ENCODE measurements at regions not wholly inside any gene's neighbourhood (a gene's known extent, or its start where the extent isn't known, plus 50 kb on each side); places are given as distances from the start of the nearest gene placed in this dataset.

DNA sequence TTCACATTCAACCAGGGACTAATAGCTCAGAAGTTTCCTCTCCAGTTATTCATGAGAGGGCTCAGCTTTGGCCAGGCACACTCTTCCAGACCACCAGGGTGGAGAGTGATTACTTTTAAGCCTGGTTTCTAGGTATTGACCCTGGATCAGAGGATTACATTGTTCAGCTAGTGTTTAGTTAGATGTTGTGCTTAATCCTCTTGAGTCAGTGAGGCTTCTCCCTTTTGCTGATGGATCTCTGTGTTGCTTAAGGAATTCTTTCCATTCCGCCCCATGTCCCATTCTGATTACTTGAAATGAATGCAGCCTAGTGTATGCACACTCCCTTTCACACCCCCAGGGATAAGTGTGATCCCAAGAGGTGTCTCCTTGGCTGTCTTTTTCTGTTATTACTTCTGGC is 271.7 kb upstream of the ANO5 start:
- TF ChIP-seq, protein P1, sequence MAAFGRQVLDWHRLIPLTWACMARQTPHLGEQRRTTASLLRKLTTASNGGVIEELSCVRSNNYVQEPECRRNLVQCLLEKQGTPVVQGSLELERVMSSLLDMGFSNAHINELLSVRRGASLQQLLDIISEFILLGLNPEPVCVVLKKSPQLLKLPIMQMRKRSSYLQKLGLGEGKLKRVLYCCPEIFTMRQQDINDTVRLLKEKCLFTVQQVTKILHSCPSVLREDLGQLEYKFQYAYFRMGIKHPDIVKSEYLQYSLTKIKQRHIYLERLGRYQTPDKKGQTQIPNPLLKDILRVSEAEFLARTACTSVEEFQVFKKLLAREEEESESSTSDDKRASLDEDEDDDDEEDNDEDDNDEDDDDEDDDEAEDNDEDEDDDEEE (CRISPR knock-in tag; IDR thresholded peaks at IDR 0.05): no peak
- TF ChIP-seq, protein P2, sequence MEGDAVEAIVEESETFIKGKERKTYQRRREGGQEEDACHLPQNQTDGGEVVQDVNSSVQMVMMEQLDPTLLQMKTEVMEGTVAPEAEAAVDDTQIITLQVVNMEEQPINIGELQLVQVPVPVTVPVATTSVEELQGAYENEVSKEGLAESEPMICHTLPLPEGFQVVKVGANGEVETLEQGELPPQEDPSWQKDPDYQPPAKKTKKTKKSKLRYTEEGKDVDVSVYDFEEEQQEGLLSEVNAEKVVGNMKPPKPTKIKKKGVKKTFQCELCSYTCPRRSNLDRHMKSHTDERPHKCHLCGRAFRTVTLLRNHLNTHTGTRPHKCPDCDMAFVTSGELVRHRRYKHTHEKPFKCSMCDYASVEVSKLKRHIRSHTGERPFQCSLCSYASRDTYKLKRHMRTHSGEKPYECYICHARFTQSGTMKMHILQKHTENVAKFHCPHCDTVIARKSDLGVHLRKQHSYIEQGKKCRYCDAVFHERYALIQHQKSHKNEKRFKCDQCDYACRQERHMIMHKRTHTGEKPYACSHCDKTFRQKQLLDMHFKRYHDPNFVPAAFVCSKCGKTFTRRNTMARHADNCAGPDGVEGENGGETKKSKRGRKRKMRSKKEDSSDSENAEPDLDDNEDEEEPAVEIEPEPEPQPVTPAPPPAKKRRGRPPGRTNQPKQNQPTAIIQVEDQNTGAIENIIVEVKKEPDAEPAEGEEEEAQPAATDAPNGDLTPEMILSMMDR (CRISPR knock-in tag; IDR thresholded peaks at IDR 0.05): no peak
